ENCODE measurements at regions not wholly inside any gene's neighbourhood (a gene's known extent, or its start where the extent isn't known, plus 50 kb on each side); places are given as distances from the start of the nearest gene placed in this dataset.

- TF ChIP-seq CHD7 (IDR thresholded peaks at IDR 0.05; ENCODE audit: insufficient replicate concordance, low read length) (no peak), CBX8 (IDR thresholded peaks at IDR 0.05; ENCODE audit: borderline replicate concordance, low read depth, low read length) (no peak), SP1 (IDR thresholded peaks at IDR 0.05; ENCODE audit: low read depth, low read length) (no peak), TCF12 (IDR thresholded peaks at IDR 0.05; ENCODE audit: low read depth, low read length) (no peak), POLR2A (IDR thresholded peaks at IDR 0.05; ENCODE audit: control extremely low read depth in 1 of 2, low read depth in 2 of 2, low read length in 2 of 2) (no peak), RAD21 (IDR thresholded peaks at IDR 0.05 in 1 of 2, conservative IDR thresholded peaks at IDR 0.05 in 1 of 2; ENCODE audit: low read depth in 2 of 2, low read length in 2 of 2) (no peak), BRCA1 (IDR thresholded peaks at IDR 0.05; ENCODE audit: low read depth, low read length) (no peak)
These were observed 257.1 kb upstream of the ROPN1 start (continued) for GRCh38 chr3:124249038-124249437.
